GM12873 (cell line): ENCODE measurements at regions not wholly inside any gene's neighbourhood (a gene's known extent, or its start where the extent isn't known, plus 50 kb on each side); places are given as distances from the start of the nearest gene placed in this dataset.

ENCODE experiments used
- CTCF ChIP-seq: IDR thresholded peaks from 2 replicates; pipeline ENCODE4 v1.5.1; 2012; ENCODE audit warnings: low read depth, mild to moderate bottlenecking, moderate library complexity, low read length, control low read depth; ENCODE audit not compliant: insufficient read depth; ENCODE audit errors: missing control alignments

GRCh38 chr22:48918585-48919186 lies 909.0 kb downstream of the BRD1 start:
- no peak for TF ChIP-seq CTCF

- TF ChIP-seq CTCF: no peak
Measured at GRCh38 chr22:48908547-48908946, 919.1 kb downstream of the BRD1 start.

GRCh38 chr22:48907591-48907990 lies 920.1 kb downstream of the BRD1 start:
- no peak for TF ChIP-seq CTCF

- no peak for TF ChIP-seq CTCF
Measured at GRCh38 chr22:48906216-48906835, 921.3 kb downstream of the BRD1 start.

GRCh38 chr22:48905206-48905975 lies 922.3 kb downstream of the BRD1 start:
- TF ChIP-seq CTCF: no peak

- TF ChIP-seq CTCF: no peak
Measured at GRCh38 chr22:48902983-48903650, 924.6 kb downstream of the BRD1 start.
